ENCODE measurements at regions not wholly inside any gene's neighbourhood (a gene's known extent, or its start where the extent isn't known, plus 50 kb on each side); places are given as distances from the start of the nearest gene placed in this dataset.
"Not testable (repeated sequence)": the region's sequence is repeated elsewhere in the genome, so short reads cannot be mapped to it uniquely, and the experiment has no call there.

GRCh38 chr9:751137-752051 is 90.1 kb upstream of the DMRT1 start:
- no peaks in the 10 kb centered on the region for H3K27me3 ChIP-seq
- no peak for TF ChIP-seq CTCF (IDR thresholded peaks at IDR 0.05)
- no peak overlapping the region for H3K4me3 ChIP-seq (ENCODE audit: low read depth in 1 of 2, low read length in 1 of 2)

GRCh38 chr9:752201-752600 is 89.3 kb upstream of the DMRT1 start:
- no peaks in the 10 kb centered on the region for H3K9me3 ChIP-seq
- no peaks in the 10 kb centered on the region for H3K36me3 ChIP-seq
- H3K4me3 ChIP-seq (ENCODE audit: low read depth in 1 of 2, low read length in 1 of 2), result no peak overlapping the region
- peaks cover 27 to 47% of the 10 kb centered on the region in 2 experiments for H3K4me1 ChIP-seq (ENCODE audit: control insufficient read depth in 1 of 2, insufficient read depth in 1 of 2, low read depth in 1 of 2, low read length in 1 of 2)
- H3K27ac ChIP-seq, result no peak overlapping the region
- H3K27me3 ChIP-seq, result no peaks in the 10 kb centered on the region
- TF ChIP-seq CTCF (IDR thresholded peaks at IDR 0.05), result no peak

More at GRCh38 chr9:751137-752051, 90.1 kb upstream of the DMRT1 start:
- Histone ChIP-seq H3K4me1 (ENCODE audit: control insufficient read depth in 1 of 2, insufficient read depth in 1 of 2, low read depth in 1 of 2, low read length in 1 of 2) (peaks cover 27 to 43% of the 10 kb centered on the region in 2 experiments), H3K27ac (no peak overlapping the region), H3K9me3 (no peaks in the 10 kb centered on the region), H3K36me3 (no peaks in the 10 kb centered on the region)

- Histone ChIP-seq H3K27ac (no peak overlapping the region), H3K9me3 (no peaks in the 10 kb centered on the region), H3K4me3 (ENCODE audit: low read depth in 1 of 2, low read length in 1 of 2) (no peak overlapping the region), H3K36me3 (no peaks in the 10 kb centered on the region), H3K27me3 (no peaks in the 10 kb centered on the region), H3K4me1 (ENCODE audit: control insufficient read depth in 1 of 2, insufficient read depth in 1 of 2, low read depth in 1 of 2, low read length in 1 of 2) (peaks cover 29 to 52% of the 10 kb centered on the region in 2 experiments)
- no peak for TF ChIP-seq CTCF (IDR thresholded peaks at IDR 0.05)
Observed at GRCh38 chr9:752681-753200, 88.8 kb upstream of the DMRT1 start.

- not testable (repeated sequence) for H3K9me3 ChIP-seq; H3K27ac ChIP-seq; H3K27me3 ChIP-seq; H3K4me3 ChIP-seq (ENCODE audit: low read depth in 1 of 2, low read length in 1 of 2); H3K36me3 ChIP-seq
- H3K4me1 ChIP-seq (ENCODE audit: control insufficient read depth in 1 of 2, insufficient read depth in 1 of 2, low read depth in 1 of 2, low read length in 1 of 2), result peaks cover 29 to 52% of the 10 kb centered on the region in 2 experiments
Observed at GRCh38 chr9:753734-754133, 87.8 kb upstream of the DMRT1 start.

- Histone ChIP-seq H3K27ac (no peak overlapping the region), H3K27me3 (no peaks in the 10 kb centered on the region), H3K9me3 (no peaks in the 10 kb centered on the region), H3K4me1 (ENCODE audit: control insufficient read depth in 1 of 2, insufficient read depth in 1 of 2, low read depth in 1 of 2, low read length in 1 of 2) (peaks cover 29 to 50% of the 10 kb centered on the region in 2 experiments), H3K4me3 (ENCODE audit: low read depth in 1 of 2, low read length in 1 of 2) (no peak overlapping the region), H3K36me3 (no peaks in the 10 kb centered on the region)
- no peak for TF ChIP-seq CTCF (IDR thresholded peaks at IDR 0.05)
Observed at GRCh38 chr9:754150-754931, 87.2 kb upstream of the DMRT1 start.
